CD1c-positive myeloid dendritic cell (primary cell): ENCODE measurements at regions not wholly inside any gene's neighbourhood (a gene's known extent, or its start where the extent isn't known, plus 50 kb on each side); places are given as distances from the start of the nearest gene placed in this dataset.
"Not testable (repeated sequence)": the region's sequence is repeated elsewhere in the genome, so short reads cannot be mapped to it uniquely, and the experiment has no call there.

ENCODE experiments used
- DNase-seq: peaks from one replicate; pipeline ENCODE4 v3.0.0-alpha.2; 2016; ENCODE audit errors: extremely low spot score

DNA sequence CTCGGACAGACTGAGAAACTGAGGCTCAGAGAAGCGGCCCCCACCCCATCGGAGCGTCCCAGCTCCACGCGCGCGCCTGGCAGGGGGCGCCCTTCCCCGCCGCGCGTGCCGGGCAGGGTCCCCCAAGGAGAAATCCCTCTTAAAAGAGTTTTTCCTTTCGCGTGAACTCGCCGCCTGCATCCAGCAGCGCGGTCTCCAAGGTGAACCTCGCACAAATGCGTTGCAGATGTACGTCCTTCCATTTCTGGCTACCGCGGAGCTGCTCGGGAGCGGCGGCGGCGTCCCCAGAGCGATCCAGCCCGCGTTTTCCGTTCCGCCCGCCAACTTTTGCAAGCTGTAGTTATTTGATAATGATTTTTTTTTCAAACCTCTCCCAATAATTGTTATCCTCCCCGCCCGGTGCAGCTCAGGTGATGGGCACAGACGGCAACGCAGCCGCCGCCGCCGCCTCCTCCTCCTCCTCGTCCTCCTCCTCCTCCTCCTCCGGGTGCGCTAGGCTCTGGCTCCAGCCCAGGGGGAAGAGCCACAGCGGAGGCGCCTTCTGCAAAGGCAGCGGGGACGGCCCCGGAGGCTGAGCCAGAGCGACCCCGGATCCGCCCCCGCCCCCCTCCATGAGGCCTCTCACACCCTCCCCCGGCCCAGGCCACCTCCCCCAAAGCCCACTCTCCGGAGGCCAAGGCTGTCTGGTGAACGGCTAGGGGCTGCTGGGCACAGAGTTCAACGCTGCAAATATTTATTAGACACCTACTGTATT, 74.0 kb upstream of the CUX1 start:
- peak; percentile 63 for DNase-seq

DNA sequence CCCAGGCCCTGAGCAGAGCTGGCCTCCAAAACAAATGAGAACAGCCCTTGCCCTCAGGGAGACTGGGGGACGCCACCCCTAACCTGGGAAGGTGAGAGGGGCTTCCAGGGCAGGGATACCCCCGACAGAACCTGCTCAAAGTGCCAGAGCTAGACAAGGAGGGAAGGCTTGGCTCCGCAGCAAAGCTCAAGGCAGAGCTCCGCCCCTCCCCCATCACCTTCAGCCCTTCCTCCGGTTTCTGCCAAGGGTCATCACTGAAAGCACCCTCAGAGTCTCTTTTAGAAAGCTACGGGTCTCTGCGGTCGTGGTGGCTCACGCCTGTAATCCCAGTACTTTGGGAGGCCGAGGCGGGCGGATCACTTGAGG, 73.4 kb upstream of the CUX1 start:
- DNase-seq = no peak

GRCh38 chr7:101744588-101744987, 72.8 kb upstream of the CUX1 start:
- no peak for DNase-seq

DNA sequence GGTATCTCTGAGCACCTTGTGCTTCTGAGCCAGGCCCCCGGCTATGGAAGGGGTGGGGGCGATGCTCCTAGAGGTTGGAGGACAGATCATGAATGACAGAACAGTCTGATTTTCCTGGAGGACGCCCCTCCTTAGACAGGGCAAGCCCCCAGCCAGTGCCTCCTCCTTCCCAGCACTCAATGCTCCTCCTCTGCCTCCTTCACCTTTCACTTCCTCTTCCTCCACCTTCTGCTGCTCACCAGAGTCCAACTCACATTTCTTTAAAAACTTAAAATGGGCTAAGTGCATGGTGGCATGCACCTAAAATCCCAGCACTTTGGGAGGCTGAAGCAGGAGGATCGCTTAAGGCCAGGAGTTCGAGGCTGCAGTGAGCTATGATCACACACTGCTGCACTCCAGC, 71.1 kb upstream of the CUX1 start:
- DNase-seq = peak; percentile 34

DNA sequence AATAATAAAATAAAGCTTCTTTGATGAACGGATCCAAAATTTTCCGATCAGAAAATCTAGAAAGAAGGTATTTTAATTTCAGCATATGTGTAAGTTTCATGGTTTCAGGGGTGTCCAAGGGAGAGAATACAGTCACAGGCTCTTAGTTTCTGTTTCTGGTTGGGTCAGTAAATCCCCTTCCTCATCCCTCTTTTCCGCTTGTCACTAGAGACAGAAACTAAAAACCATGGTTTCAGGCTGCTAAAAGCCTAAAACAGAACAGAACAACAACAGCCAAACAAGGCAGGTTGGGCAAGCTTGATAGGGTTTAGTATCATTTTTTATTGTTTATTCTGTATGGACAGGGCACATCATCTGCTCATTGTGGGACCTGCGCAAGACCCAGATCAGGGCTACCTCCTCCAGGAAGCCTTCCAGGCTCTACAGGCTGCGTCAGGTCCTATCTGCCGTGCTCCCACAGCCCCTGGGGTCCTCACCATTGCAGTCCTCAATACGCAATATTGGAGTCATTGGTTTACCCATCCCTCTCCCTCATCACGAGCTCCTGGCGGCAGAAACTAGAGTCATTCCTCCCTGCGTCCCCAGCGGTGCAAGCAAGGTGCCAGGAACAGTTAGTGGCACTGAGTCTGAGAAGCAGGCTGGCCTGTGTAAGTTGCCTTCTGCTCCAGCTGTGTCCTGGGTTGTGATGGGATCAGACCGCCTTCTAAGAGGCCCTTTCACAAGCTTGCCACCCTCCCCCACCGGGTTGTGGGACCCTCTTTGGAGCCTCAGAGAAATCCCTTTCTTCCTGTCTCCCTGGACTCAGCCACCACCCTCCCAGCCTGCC, 70.2 kb upstream of the CUX1 start:
- DNase-seq = no peak

DNA sequence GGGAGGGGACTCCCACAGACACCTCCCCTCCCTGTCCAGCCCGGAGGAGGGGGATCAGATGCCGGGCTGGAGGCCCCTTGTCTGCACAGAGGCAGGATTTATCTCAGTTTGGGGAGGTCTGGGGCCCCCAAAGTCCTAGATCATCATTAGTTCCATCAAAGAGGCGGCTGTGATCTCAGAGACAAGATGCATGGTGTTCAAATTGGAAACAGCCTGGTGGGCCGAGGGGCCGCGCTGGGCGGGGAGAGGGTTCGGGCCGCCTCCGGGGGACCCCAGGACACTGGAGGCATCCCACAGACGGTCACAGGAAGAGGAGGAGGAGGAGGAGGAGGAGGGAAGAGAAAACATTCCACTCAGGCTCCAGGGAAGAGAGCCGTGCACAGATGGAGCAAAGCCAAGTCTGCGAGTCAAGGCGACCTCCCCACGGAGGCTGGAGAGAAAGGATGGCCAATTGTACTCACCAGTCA, 69.5 kb upstream of the CUX1 start:
- no peak for DNase-seq

DNA sequence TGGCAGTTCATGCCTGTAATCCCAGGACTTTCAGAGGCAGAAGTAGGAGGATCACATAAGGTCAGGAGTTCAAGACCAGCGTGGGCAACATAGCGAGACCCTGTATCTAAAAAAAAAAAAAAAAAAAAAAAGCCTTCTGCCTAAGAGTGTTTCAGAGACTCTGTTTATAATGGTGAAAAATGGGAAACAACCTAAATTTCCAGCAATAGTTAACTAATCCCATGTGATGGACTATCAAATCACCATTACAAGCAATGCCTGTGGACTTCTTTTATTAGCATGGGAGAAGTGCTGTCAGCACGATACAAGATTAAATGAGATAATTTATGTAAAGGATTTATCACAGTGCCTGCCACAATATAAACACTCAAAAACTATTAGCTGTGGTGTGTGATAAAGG, 67.5 kb upstream of the CUX1 start:
- DNase-seq = no peak

DNA sequence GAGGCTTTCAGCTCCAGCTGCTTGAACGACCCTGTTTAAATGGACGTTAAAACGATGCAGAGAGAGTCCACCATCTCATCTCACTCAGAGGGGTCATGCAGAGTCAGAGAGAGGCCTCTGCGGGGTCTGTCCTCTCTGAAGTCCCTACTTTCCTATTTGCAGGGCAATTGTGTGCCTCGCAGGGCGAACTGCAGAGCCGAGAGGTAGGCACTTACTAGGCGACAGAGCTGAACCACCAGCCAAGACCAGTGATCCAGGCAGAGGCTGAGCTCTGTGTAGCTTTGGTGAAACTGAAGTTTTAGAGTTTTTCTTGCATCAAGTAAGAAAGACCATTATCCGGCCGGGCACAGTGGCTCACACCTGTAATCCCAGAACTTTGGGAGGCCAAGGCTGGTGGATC, 64.1 kb upstream of the CUX1 start:
- DNase-seq = no peak

DNA sequence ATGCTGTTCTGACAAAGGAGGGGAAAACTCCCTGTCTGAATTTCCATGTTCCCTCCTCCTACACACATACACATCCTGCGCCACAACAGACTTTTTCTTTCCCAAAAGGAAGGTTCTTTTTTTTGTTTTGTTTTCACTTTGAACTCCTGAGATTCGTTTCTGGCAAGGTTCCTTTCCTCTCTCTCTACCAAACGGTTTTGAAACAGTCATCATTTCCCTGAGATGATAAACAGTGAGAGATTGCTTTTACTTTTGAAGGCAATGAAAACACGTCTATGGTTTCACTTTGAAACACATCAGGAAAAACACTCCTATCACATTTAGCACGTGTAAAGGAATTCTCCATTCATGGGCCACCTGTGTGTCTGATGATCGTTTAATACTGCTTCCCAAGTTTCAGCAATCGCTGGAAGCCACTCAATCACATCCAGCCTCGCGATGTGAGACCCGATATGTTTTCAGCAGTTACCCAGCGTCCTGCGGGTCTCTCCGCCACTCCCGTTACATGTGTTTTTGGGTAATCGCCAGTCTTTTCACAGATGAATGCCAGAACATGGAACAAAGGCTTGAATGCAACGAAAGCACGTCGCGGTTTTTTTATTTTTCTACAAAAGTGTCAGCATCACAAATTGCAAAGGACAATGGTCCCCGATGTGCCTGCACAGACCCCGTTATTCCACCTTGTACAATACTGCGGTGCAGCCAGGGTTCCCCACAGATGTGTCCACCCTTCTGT, 62.8 kb upstream of the CUX1 start:
- no peak for DNase-seq

DNA sequence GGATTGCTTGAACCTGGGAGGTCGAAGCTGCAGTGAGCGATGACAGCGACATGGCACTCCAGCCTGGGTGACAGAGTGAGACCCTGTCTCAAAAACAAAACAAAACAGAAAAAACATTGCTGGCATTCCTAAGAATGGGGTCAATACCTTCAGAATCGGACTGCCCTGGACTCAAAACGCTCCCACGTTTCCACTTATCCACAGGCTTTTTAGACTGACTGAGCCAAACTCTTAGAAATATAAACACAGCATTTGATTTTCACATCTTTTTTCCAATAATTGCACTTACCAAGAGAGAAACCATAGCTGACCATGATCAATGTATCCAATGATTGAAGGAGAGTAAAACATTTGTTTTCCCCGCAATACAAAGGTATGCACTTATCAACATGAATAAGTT, 59.5 kb upstream of the CUX1 start:
- DNase-seq = no peak

GRCh38 chr7:101758519-101758918, 58.9 kb upstream of the CUX1 start:
- DNase-seq = not testable (repeated sequence)

DNA sequence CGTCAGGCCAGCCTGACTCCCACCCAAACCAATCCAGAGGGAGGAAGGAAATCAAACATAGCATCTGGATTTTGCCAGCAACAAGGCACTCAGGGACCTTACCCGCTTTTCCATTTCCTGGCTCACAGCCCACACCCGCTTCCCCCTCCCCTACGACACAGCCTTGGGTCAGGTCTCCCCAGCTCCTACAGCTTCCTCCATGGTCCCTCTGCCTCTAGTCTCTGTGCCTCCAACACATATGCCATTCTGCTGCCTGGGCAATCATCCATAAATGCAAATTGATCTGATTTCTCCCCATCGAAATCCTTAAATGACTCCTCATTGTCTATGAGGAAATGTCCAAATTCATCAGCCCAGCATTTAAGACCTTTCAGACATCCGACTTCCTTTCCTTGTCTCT, 53.2 kb upstream of the CUX1 start:
- no peak for DNase-seq

- no peak for DNase-seq
These were observed 49.9 kb upstream of the CUX1 start for GRCh38 chr7:101767544-101767943.
